LNCaP clone FGC (cell line): ENCODE measurements at regions not wholly inside any gene's neighbourhood (a gene's known extent, or its start where the extent isn't known, plus 50 kb on each side); places are given as distances from the start of the nearest gene placed in this dataset.
"Not testable (repeated sequence)": the region's sequence is repeated elsewhere in the genome, so short reads cannot be mapped to it uniquely, and the experiment has no call there.

ENCODE experiments used
- DNase-seq: peaks from one replicate; pipeline ENCODE4 v3.0.0-alpha.2; 2011; ENCODE audit warnings: low read depth
- H3K4me3 ChIP-seq: 2 replicates; pipeline ENCODE4 v1.5.1; 2011; ENCODE audit warnings: mild to moderate bottlenecking, low read depth, low read length, control low read depth
- TF ChIP-seq, protein P1 (sequence below): IDR thresholded peaks from 2 replicates; pipeline ENCODE4 v1.5.1; 2012; ENCODE audit warnings: mild to moderate bottlenecking; ENCODE audit not compliant: control insufficient read depth, insufficient read depth; ENCODE audit errors: extremely low read depth

- DNase-seq = no peak
- TF ChIP-seq, protein P1, sequence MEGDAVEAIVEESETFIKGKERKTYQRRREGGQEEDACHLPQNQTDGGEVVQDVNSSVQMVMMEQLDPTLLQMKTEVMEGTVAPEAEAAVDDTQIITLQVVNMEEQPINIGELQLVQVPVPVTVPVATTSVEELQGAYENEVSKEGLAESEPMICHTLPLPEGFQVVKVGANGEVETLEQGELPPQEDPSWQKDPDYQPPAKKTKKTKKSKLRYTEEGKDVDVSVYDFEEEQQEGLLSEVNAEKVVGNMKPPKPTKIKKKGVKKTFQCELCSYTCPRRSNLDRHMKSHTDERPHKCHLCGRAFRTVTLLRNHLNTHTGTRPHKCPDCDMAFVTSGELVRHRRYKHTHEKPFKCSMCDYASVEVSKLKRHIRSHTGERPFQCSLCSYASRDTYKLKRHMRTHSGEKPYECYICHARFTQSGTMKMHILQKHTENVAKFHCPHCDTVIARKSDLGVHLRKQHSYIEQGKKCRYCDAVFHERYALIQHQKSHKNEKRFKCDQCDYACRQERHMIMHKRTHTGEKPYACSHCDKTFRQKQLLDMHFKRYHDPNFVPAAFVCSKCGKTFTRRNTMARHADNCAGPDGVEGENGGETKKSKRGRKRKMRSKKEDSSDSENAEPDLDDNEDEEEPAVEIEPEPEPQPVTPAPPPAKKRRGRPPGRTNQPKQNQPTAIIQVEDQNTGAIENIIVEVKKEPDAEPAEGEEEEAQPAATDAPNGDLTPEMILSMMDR = no peak
- no peak overlapping the region for H3K4me3 ChIP-seq
Observed at GRCh38 chr13:44718467-44718866, 142.3 kb upstream of the TSC22D1 start.

DNA sequence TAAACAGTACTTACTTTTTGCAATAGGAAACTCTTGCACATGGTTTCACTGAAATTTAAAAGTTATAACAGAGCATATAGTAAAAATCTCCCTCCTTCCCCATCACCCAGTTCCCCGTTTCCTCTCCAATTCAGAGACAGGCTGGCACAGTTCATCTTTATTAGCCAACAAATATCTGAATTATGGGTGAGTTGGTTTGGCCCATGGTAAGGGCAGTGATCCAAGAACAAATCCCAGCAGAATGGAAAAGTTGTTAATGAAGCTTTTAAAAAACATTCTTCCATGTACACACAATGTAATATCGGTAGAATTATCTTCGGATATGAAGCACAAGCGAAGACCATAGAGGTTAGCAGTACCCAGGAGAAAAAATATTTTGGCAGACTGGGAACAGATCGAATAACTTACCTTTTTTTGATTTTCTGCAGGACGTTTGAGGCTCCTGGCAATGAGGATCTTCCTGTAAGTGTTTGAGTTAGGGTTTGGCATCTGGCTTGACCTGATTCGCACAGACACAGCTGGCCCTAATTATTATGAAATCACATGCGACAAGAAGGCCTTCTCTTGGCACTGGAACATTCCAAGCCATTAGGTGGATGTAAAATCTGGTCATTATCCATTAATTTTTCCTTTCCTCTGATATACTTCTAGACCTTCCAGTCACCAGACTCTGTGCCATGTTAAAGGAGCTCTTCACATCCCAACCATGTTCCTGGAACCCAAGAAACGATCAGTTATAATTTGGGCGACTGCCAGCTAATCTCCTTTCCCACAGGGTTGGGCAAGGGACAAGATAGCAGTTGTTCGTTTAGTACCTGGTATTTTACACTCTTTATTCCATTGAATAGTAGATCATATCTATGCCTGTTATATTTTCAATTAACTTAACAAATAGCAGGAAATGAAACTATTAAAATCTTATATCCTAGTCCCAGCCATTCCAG, 139.4 kb upstream of the TSC22D1 start:
- H3K4me3 ChIP-seq = no peak overlapping the region
- peak; percentile 11 for DNase-seq
- TF ChIP-seq, protein P1 = no peak

DNA sequence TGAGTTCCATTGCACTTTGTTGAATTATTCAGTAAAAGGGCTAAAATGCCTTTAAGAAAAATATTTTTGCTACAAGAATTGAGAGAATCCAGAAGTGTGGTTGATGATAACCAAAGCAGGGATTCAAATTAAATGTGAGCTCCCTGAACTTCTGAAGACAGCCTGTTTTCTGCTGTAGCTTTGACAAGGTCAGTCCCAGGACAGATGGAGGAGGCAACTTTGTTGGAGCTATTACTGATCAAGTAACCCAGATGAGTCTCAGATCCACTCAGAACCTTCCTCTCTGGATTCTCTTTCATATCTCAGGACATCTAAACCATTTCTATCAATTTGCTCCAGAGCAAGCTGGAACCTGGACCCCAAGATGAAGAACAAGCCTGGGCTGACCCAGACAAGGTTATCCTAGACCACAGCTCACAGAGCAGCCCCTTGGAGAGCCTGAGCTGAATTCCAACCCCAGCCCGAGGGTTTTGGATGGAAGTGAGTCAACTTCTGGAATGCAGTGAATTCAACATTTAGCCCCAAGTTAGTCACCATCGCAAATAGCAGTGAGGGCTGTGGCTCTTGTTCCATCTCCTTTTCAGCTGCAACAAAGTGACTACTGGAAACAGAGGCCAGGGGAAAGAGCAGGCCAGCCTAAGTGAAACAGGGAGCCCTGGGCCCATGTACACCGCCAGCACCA, 137.8 kb upstream of the TSC22D1 start:
- no peak overlapping the region for H3K4me3 ChIP-seq
- TF ChIP-seq, protein P1 = no peak
- no peak for DNase-seq

- no peak for DNase-seq
- H3K4me3 ChIP-seq = no peak overlapping the region
- TF ChIP-seq, protein P1 = no peak
Observed at GRCh38 chr13:44711706-44712105, 135.6 kb upstream of the TSC22D1 start.

DNA sequence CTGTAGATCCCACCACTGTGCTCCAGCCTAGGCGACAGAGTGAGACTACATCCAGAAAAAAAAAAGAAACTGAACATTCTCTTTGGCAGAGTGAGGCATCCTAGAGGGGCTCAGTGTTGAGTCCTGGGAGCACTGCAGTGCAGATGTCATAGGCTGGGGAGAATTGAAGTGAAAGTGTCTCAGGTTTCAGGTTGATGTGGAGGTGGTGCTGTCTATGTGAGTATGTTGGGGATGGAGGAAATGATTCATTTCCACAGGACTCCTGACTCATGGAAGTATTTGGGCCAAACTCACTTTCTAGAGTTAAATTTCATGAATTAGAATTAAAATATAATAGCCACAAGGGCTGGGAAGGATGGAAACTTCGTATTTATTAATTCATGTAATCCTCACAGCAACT, 134.4 kb upstream of the TSC22D1 start:
- no peak overlapping the region for H3K4me3 ChIP-seq
- DNase-seq = no peak
- TF ChIP-seq, protein P1 = no peak

DNA sequence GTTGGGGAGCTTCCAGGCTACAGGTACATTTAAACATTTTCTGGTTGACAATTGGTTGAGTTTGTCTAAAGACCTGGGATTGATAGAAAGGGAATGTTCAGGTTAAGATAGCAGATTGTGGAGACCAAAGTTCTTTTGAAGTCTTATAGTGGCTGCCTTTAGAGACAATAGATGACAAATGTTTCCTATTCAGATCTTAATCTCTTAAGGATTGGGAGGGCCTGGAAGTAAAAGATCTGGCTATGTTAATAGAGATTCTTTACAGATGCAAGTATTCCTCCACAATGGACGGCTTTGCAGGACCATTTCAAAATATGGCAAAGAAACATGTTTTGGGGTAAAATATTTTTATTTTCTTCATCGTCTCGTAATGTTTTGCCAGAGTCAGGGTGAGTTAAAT, 128.7 kb upstream of the TSC22D1 start:
- not testable (repeated sequence) for H3K4me3 ChIP-seq, DNase-seq

DNA sequence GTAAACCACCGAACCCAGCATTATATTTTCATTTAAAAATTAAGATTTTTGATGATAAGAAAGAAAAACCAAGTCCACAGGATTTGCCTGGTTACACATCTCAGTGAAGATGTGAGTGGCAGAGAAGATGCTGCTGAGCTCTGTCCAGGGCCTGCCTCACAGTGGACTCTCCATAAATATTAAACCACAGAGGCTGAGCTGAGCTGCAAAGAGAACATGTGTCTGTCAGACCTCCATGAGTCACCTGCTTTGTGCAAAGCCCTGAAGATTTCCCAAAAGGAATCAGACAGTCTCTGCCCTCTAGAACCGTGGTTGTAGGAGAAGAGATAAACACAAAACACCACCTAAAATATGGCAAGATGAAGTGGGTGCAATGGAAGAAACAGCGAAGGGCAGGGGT, 127.2 kb upstream of the TSC22D1 start:
- H3K4me3 ChIP-seq = no peak overlapping the region
- TF ChIP-seq, protein P1 = no peak
- no peak for DNase-seq
